ENCODE measurements at regions not wholly inside any gene's neighbourhood (a gene's known extent, or its start where the extent isn't known, plus 50 kb on each side); places are given as distances from the start of the nearest gene placed in this dataset.

- TF ChIP-seq CTCF (IDR thresholded peaks at IDR 0.05) (no peak), POLR2A (IDR thresholded peaks at IDR 0.05) (no peak)
These were observed 60.0 kb upstream of the ROR1 start for GRCh38 chr1:63713627-63714481.

All from tibial nerve (tissue), 3 donors.